ENCODE measurements at regions not wholly inside any gene's neighbourhood (a gene's known extent, or its start where the extent isn't known, plus 50 kb on each side); places are given as distances from the start of the nearest gene placed in this dataset.

DNA sequence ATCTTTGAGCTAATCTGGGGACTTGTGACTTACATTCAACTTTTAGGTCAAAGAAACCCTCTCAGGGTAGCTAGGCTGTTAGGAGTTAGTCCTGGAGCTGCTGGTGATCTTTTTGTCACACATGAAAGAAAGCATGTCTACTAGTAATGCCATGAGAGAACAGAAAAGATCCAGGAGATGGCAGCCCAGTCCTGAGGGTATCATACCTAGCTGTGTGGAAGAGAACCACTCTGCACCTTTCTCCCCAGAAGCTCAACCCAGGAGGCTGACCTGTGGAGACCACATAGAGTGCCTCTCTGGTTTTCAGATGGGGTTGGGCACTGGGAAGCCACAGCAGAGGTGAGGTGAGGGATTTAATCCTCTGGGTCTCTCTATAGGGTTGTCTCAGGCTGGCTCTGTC is 460.2 kb upstream of the UBE2E3 start:
- TF ChIP-seq SIN3A (IDR thresholded peaks at IDR 0.05; ENCODE audit: borderline replicate concordance, insufficient read depth, low read depth, low read length) (no peak), POLR2AphosphoS5 (IDR thresholded peaks at IDR 0.05; ENCODE audit: low read depth, low read length) (no peak), TCF7L2 (IDR thresholded peaks at IDR 0.05; ENCODE audit: low read depth, low read length) (no peak)
- TF ChIP-seq, protein P1, sequence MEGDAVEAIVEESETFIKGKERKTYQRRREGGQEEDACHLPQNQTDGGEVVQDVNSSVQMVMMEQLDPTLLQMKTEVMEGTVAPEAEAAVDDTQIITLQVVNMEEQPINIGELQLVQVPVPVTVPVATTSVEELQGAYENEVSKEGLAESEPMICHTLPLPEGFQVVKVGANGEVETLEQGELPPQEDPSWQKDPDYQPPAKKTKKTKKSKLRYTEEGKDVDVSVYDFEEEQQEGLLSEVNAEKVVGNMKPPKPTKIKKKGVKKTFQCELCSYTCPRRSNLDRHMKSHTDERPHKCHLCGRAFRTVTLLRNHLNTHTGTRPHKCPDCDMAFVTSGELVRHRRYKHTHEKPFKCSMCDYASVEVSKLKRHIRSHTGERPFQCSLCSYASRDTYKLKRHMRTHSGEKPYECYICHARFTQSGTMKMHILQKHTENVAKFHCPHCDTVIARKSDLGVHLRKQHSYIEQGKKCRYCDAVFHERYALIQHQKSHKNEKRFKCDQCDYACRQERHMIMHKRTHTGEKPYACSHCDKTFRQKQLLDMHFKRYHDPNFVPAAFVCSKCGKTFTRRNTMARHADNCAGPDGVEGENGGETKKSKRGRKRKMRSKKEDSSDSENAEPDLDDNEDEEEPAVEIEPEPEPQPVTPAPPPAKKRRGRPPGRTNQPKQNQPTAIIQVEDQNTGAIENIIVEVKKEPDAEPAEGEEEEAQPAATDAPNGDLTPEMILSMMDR (IDR thresholded peaks at IDR 0.05) = peak; percentile 33
- TF ChIP-seq, protein P2, sequence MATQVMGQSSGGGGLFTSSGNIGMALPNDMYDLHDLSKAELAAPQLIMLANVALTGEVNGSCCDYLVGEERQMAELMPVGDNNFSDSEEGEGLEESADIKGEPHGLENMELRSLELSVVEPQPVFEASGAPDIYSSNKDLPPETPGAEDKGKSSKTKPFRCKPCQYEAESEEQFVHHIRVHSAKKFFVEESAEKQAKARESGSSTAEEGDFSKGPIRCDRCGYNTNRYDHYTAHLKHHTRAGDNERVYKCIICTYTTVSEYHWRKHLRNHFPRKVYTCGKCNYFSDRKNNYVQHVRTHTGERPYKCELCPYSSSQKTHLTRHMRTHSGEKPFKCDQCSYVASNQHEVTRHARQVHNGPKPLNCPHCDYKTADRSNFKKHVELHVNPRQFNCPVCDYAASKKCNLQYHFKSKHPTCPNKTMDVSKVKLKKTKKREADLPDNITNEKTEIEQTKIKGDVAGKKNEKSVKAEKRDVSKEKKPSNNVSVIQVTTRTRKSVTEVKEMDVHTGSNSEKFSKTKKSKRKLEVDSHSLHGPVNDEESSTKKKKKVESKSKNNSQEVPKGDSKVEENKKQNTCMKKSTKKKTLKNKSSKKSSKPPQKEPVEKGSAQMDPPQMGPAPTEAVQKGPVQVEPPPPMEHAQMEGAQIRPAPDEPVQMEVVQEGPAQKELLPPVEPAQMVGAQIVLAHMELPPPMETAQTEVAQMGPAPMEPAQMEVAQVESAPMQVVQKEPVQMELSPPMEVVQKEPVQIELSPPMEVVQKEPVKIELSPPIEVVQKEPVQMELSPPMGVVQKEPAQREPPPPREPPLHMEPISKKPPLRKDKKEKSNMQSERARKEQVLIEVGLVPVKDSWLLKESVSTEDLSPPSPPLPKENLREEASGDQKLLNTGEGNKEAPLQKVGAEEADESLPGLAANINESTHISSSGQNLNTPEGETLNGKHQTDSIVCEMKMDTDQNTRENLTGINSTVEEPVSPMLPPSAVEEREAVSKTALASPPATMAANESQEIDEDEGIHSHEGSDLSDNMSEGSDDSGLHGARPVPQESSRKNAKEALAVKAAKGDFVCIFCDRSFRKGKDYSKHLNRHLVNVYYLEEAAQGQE (IDR thresholded peaks at IDR 0.05; ENCODE audit: insufficient read depth in 1 of 2, low read depth in 2 of 2, low read length in 1 of 2) = no peak
- BruUV-seq (replicated peaks) = no TSS peak
- peak; percentile 49 for ATAC-seq
- Histone ChIP-seq H3K4me1 (ENCODE audit: control insufficient read depth, insufficient read depth, low read length) (no peaks in the 10 kb centered on the region), H3K36me3 (ENCODE audit: control insufficient read depth, insufficient read depth, low read length) (no peaks in the 10 kb centered on the region), H3K4me3 (ENCODE audit: low read depth in 2 of 2, low read length in 2 of 2) (no peak overlapping the region), H3K27me3 (ENCODE audit: control insufficient read depth, insufficient read depth, low read length) (no peaks in the 10 kb centered on the region), H3K27ac (ENCODE audit: low read length) (no peak overlapping the region), H3K9me3 (ENCODE audit: control insufficient read depth, insufficient read depth, low read depth, low read length) (peaks cover 9% of the 10 kb centered on the region; the same call in 1 of the 2 replicates)
- in situ Hi-C loops (cut with HindIII; ENCODE audit: low pct_unique_long_range_greater_than_20kb, low sequenced_read_pairs) = no loop called here
- intact Hi-C loops (cut with micrococcal nuclease; ENCODE audit: unreplicated experiment) = no loop called here
- DNase-seq (ENCODE audit: low read depth, low spot score) = no peak
- ChIA-PET POLR2A (no interaction called here), CTCF (no interaction called here)

DNA sequence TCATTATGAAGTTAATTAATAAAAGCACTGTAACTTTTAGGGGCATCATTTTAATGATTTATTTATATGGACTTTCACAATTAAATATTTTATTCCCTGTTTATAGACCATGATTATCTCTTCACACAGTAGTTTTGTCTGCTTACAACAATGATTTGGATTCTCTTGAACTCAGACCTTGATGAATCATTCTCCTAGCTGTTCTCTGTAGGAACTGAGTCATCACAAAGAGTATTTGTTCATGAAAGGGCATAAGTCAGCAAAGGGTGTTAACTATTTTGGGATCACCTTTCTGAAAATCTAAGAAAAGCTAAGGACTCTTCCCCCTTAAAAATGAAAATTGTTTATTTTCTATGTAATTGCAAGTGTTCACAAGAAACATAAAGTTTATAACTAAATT is 461.1 kb upstream of the UBE2E3 start:
- TF ChIP-seq, protein P2 (IDR thresholded peaks at IDR 0.05; ENCODE audit: insufficient read depth in 1 of 2, low read depth in 2 of 2, low read length in 1 of 2) = no peak
- TF ChIP-seq TCF7L2 (IDR thresholded peaks at IDR 0.05; ENCODE audit: low read depth, low read length) = no peak
- TF ChIP-seq, protein P1 (IDR thresholded peaks at IDR 0.05) = no peak
- TF ChIP-seq SIN3A (IDR thresholded peaks at IDR 0.05; ENCODE audit: borderline replicate concordance, insufficient read depth, low read depth, low read length) = no peak
- TF ChIP-seq POLR2AphosphoS5 (IDR thresholded peaks at IDR 0.05; ENCODE audit: low read depth, low read length) = no peak
- Histone ChIP-seq H3K4me3 (ENCODE audit: low read depth in 2 of 2, low read length in 2 of 2) (no peak overlapping the region), H3K9me3 (ENCODE audit: control insufficient read depth, insufficient read depth, low read depth, low read length) (peaks cover 9% of the 10 kb centered on the region; the same call in 1 of the 2 replicates), H3K27ac (ENCODE audit: low read length) (no peak overlapping the region), H3K4me1 (ENCODE audit: control insufficient read depth, insufficient read depth, low read length) (no peaks in the 10 kb centered on the region), H3K27me3 (ENCODE audit: control insufficient read depth, insufficient read depth, low read length) (no peaks in the 10 kb centered on the region), H3K36me3 (ENCODE audit: control insufficient read depth, insufficient read depth, low read length) (no peaks in the 10 kb centered on the region)
- intact Hi-C loops (cut with micrococcal nuclease; ENCODE audit: unreplicated experiment) = no loop called here
- no TSS peak for BruUV-seq (replicated peaks)
- POLR2A ChIA-PET = no interaction called here
- DNase-seq (ENCODE audit: low read depth, low spot score) (no peak), ATAC-seq (no peak)
- in situ Hi-C loops (cut with HindIII; ENCODE audit: low pct_unique_long_range_greater_than_20kb, low sequenced_read_pairs) = no loop called here
- CTCF ChIA-PET = no interaction called here
